HFFc6 (cell line): ENCODE measurements at regions not wholly inside any gene's neighbourhood (a gene's known extent, or its start where the extent isn't known, plus 50 kb on each side); places are given as distances from the start of the nearest gene placed in this dataset.

Experiments
- DNase-seq: peaks from one replicate; pipeline ENCODE4 v3.0.0-alpha.2; 2018
- H3K27ac Mint-ChIP-seq: 2 replicates; pipeline ENCODE4 v1.8.0; 2020; ENCODE audit warnings: mild to moderate bottlenecking, mixed read lengths
- H3K27me3 Mint-ChIP-seq: 2 replicates; pipeline ENCODE4 v1.8.0; 2021; ENCODE audit warnings: mild to moderate bottlenecking, moderate library complexity, mixed read lengths; ENCODE audit not compliant: insufficient read depth
- H3K36me3 Mint-ChIP-seq: 2 replicates; pipeline ENCODE4 v1.8.0; 2021; ENCODE audit warnings: low read depth, mixed read lengths
- H3K4me1 Mint-ChIP-seq: 2 replicates; pipeline ENCODE4 v1.8.0; 2020; ENCODE audit warnings: low read depth, mixed read lengths
- H3K4me3 Mint-ChIP-seq: 2 replicates; pipeline ENCODE4 v1.8.0; 2020; ENCODE audit warnings: mild to moderate bottlenecking, moderate library complexity, mixed read lengths
- H3K9me3 Mint-ChIP-seq: 2 replicates; pipeline ENCODE4 v1.8.0; 2020; ENCODE audit warnings: mild to moderate bottlenecking, mixed read lengths
- TF ChIP-seq, protein P1 (sequence below): fragments of 200-600 bp; sonication (generic); IDR thresholded peaks from 2 replicates; pipeline ENCODE4 v1.5.0; 2021; ENCODE audit warnings: antibody characterized with exemption, mild to moderate bottlenecking

DNA sequence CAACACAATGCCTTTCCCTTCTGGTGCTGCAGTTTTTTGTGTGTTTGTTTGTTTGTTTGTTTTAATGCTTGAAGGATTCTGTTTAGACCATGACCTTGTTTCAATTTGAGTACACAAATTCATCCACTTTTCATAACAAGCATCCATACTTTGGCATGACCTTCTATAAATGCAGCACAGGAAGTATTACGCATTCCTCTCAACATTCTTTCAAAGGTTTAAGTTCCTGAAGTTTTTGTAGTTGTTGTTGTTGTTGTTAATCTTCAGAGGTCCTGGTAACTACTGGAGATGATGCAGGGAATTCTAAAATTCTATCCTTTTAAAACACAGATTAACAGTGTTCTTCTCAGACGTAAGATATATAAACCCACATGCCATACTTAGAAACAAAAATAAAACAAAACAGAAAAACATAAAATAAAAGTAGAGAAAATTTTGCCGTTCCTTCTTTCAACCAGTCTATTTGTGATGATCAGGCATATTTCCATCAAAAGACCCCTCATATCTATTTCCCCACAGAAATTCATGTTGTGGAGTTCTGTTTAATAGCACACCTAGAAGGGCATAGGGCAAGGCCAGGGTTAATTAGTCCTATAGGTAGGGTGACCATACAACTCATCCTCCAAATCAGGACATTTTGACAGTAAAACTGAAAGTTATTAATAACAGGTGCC lies 529.9 kb downstream of the NOVA1 start:
- no peak overlapping the region for H3K27ac Mint-ChIP-seq
- TF ChIP-seq, protein P1, sequence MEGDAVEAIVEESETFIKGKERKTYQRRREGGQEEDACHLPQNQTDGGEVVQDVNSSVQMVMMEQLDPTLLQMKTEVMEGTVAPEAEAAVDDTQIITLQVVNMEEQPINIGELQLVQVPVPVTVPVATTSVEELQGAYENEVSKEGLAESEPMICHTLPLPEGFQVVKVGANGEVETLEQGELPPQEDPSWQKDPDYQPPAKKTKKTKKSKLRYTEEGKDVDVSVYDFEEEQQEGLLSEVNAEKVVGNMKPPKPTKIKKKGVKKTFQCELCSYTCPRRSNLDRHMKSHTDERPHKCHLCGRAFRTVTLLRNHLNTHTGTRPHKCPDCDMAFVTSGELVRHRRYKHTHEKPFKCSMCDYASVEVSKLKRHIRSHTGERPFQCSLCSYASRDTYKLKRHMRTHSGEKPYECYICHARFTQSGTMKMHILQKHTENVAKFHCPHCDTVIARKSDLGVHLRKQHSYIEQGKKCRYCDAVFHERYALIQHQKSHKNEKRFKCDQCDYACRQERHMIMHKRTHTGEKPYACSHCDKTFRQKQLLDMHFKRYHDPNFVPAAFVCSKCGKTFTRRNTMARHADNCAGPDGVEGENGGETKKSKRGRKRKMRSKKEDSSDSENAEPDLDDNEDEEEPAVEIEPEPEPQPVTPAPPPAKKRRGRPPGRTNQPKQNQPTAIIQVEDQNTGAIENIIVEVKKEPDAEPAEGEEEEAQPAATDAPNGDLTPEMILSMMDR = no peak
- peaks cover 7% of the 10 kb centered on the region for H3K36me3 Mint-ChIP-seq
- H3K27me3 Mint-ChIP-seq = no peaks in the 10 kb centered on the region; the same call in 1 of the 2 replicates
- no peak for DNase-seq
- H3K4me1 Mint-ChIP-seq = no peaks in the 10 kb centered on the region
- peaks cover 60% of the 10 kb centered on the region for H3K9me3 Mint-ChIP-seq
- no peak overlapping the region for H3K4me3 Mint-ChIP-seq

DNA sequence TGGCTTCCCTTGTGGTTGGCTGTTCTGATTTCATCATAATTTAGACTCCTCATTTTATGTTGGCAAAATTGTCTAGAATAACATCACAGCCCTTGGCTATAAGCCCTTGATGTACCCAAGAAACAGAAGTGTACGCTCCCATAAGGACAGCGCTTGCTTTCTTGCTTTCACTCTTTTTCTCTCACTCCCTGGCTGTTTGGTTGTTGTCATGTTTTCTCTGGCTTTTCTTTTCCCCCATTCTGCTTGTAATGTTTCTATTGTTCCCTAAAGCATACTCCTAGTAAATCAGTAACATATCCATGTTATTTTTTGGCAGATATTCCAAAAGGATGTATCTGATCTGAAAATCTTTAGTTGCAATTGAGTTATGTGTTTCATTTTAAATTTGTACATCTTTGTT lies 530.5 kb downstream of the NOVA1 start:
- Mint-ChIP-seq H3K4me1 (no peaks in the 10 kb centered on the region), H3K27me3 (no peaks in the 10 kb centered on the region; the same call in 1 of the 2 replicates), H3K36me3 (peaks cover 7% of the 10 kb centered on the region), H3K9me3 (peaks cover 60% of the 10 kb centered on the region), H3K4me3 (no peak overlapping the region), H3K27ac (no peak overlapping the region)
- TF ChIP-seq, protein P1 = no peak
- DNase-seq = no peak

DNA sequence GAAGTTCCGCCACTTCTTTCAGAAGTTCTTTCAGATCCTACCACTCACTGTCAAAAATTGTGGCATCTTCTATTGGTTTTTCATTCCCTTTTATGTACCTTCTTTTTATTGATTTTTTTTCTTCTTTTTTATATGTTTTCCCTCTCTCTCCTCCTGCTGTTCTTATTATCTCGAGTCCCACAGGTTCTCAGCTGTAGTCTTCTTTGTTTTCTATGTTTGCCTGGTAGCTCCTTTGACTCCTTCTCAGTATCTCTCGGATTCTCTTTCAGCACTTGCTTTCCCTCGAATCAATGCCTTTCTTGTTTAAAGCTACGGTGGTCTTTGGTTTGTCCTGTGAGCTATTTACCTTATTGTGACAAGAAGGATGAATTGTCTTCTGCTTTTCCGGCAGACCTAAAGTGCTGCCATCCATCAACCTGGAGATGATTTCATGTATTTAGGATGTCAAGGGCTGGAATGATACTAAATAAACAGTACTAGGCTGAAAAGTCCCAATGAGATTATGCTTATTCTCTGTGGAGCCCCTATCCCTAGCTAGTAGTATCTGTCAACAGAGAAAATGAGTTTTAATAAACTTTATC lies 541.7 kb downstream of the NOVA1 start:
- no peak for DNase-seq
- Mint-ChIP-seq H3K27ac (no peak overlapping the region), H3K4me3 (no peak overlapping the region), H3K27me3 (no peaks in the 10 kb centered on the region), H3K4me1 (no peaks in the 10 kb centered on the region), H3K36me3 (no peaks in the 10 kb centered on the region; the same call in 1 of the 2 replicates), H3K9me3 (peaks cover 39% of the 10 kb centered on the region)
- TF ChIP-seq, protein P1 = no peak

DNA sequence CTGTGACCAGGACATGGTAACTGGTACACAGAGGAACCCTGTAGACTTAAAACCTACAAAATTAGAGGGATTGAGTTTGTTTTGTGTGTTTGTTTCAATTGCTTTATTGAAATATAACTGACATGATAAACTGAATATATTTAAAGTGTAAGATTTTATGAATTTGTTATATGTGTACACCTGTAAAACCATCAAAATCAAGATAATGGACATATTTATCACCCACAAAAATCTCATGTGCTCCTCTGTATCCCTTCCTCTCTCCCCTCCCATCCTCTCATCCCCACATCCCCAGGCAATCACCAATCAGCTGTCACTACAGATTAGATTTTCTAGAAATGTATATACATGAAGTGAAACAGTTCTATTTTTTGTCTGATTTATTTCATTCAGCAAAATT lies 565.5 kb downstream of the NOVA1 start:
- Mint-ChIP-seq H3K4me3 (no peak overlapping the region), H3K27me3 (no peaks in the 10 kb centered on the region), H3K4me1 (no peaks in the 10 kb centered on the region), H3K36me3 (peaks cover 4% of the 10 kb centered on the region; the same call in 1 of the 2 replicates), H3K27ac (no peak overlapping the region), H3K9me3 (peaks cover 53% of the 10 kb centered on the region)
- no peak for DNase-seq
- TF ChIP-seq, protein P1 = no peak

DNA sequence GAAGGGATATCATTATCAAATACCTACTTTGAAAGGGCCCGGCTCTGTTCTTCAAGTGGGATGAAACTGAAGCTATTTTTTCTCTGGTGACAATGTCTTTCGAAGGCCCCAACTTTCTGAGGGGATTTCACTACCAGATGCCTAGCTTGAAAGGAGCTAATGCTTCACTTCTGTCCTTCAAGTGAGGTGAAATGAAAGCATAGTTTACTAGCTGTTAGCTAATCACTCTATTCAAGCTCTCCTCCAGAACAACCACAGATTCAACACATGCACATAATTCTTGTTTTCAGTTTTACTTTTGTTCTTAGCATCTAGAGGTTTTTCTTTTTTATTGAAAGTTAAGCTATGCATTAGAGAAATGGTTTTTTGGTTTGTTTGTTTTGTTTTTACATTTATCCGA lies 571.4 kb downstream of the NOVA1 start:
- Mint-ChIP-seq H3K9me3 (peaks cover 60% of the 10 kb centered on the region), H3K4me1 (no peaks in the 10 kb centered on the region), H3K4me3 (no peak overlapping the region), H3K27ac (no peak overlapping the region), H3K27me3 (no peaks in the 10 kb centered on the region), H3K36me3 (peaks cover 4% of the 10 kb centered on the region; the same call in 1 of the 2 replicates)
- DNase-seq = no peak
- TF ChIP-seq, protein P1 = no peak
